Gastrocnemius medialis (tissue), 4 donors: ENCODE measurements at regions not wholly inside any gene's neighbourhood (a gene's known extent, or its start where the extent isn't known, plus 50 kb on each side); places are given as distances from the start of the nearest gene placed in this dataset.

Source experiments
- ATAC-seq, 2 donors: fragments of 150-250 bp; one replicate each; pipeline ENCODE4 v1.9.1; 2016
- DNase-seq, 2 donors: peaks; one replicate each; pipeline ENCODE4 v3.0.0-alpha.2; 2019
- H3K27ac ChIP-seq, 4 donors: fragments of 200-600 bp; sonication (generic); 1 replicate in 1 of 4; 2 replicates in 3 of 4; pipeline ENCODE4 v1.5.1; 2016 to 2018; ENCODE audit warnings: mild to moderate bottlenecking in 2 of 4, moderate library complexity in 1 of 4
- H3K27me3 ChIP-seq, 3 donors: fragments of 200-600 bp; sonication (generic) in 2 of 3; 1 replicate in 1 of 3; 2 replicates in 2 of 3; pipeline versions ENCODE4 v1.5.1 to v1.6.0; 2016 to 2019; ENCODE audit warnings: mild to moderate bottlenecking in 1 of 3, moderate library complexity in 1 of 3
- H3K36me3 ChIP-seq, 2 donors: fragments of 200-600 bp; sonication (generic) in 1 of 2; one replicate each; pipeline ENCODE4 v1.5.1; 2017 to 2018
- H3K4me1 ChIP-seq, 2 donors: fragments of 200-600 bp; sonication (generic) in 1 of 2; one replicate each; pipeline ENCODE4 v1.5.1; 2016 to 2017; ENCODE audit warnings: mild to moderate bottlenecking in 2 of 2
- H3K4me3 ChIP-seq, 4 donors: fragments of 200-600 bp; sonication (generic) in 3 of 4; 1 replicate in 1 of 4; 2 replicates in 3 of 4; pipeline ENCODE4 v1.5.1; 2016 to 2019; ENCODE audit warnings: mild to moderate bottlenecking in 2 of 4
- H3K9me3 ChIP-seq, 3 donors: fragments of 200-600 bp; sonication (generic) in 2 of 3; 1 replicate in 1 of 3; 2 replicates in 2 of 3; pipeline ENCODE4 v1.5.1; 2016 to 2019
- CTCF ChIP-seq, 5 experiments: fragments of 450-650 bp in 3 of 5; fragments of 200-600 bp in 2 of 5; sonication (generic) in 2 of 5; IDR thresholded peaks in 4 of 5; conservative IDR thresholded peaks in 1 of 5; 1 replicate in 4 of 5; 2 replicates in 1 of 5; pipeline ENCODE4 v1.5.1; 2016 to 2019; ENCODE audit warnings: antibody characterized with exemption in 5 of 5, mild to moderate bottlenecking in 3 of 5, moderate library complexity in 3 of 5
- POLR2A ChIP-seq, 2 donors: fragments of 450-650 bp; IDR thresholded peaks; one replicate each; pipeline ENCODE4 v1.6.1; 2017; ENCODE audit warnings: antibody characterized with exemption in 2 of 2, mild to moderate bottlenecking in 2 of 2, moderate library complexity in 2 of 2
- in situ Hi-C, 4 donors: fragments of 200-750 bp; cut with MboI; loops; one replicate each; pipeline versions ENCODE4 v1.15.0 to v1.8.0; 2017; ENCODE audit warnings: low sequenced_read_pairs in 4 of 4
- intact Hi-C: fragments of 100-400 bp; cut with DNase I; formaldehyde crosslinking; loops from one replicate; pipeline ENCODE4 v1.15.1; 2023; ENCODE audit warnings: low total_unique reads

- no peak for TF ChIP-seq CTCF (IDR thresholded peaks at IDR 0.05 in 4 of 5, conservative IDR thresholded peaks at IDR 0.05 in 1 of 5)
- TF ChIP-seq POLR2A (IDR thresholded peaks at IDR 0.05): no peak
- H3K4me3 ChIP-seq: no peak overlapping the region
- H3K36me3 ChIP-seq: no peaks in the 10 kb centered on the region
- H3K4me1 ChIP-seq: no peaks in the 10 kb centered on the region
- intact Hi-C loops: no loop called here
- DNase-seq (no peak), ATAC-seq (no peak)
- H3K27me3 ChIP-seq: no peaks in the 10 kb centered on the region
- no peak overlapping the region for H3K27ac ChIP-seq
- in situ Hi-C loops: no loop called here
- H3K9me3 ChIP-seq: no peaks in the 10 kb centered on the region
Observed at GRCh38 chr2:234313558-234313957, 183.3 kb downstream of the ARL4C start.

GRCh38 chr2:234310166-234310565, 186.7 kb downstream of the ARL4C start:
- ATAC-seq: no peak

DNA sequence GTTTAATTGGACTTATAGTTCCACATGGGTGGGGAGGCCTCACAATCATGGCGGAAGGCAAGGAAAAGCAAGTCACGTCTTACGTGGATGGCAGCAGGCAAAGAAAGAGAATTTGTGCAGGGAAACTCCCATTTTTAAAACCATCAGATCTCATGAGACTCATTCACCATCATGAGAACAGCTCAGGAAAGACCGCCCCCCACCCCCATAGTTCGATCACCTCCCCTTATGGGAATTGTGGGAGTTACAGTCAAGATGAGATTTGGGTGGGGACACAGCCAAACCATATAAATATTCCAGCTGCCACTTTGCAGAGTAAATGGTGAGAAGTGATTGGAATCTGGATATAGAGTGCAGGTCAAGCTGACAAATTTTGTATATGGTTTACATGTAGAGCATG, 187.4 kb downstream of the ARL4C start:
- Histone ChIP-seq H3K27me3 (no peaks in the 10 kb centered on the region), H3K27ac (no peak overlapping the region), H3K36me3 (no peaks in the 10 kb centered on the region), H3K4me3 (no peak overlapping the region), H3K9me3 (no peaks in the 10 kb centered on the region), H3K4me1 (no peaks in the 10 kb centered on the region)
- TF ChIP-seq CTCF (IDR thresholded peaks at IDR 0.05 in 4 of 5, conservative IDR thresholded peaks at IDR 0.05 in 1 of 5) (no peak), POLR2A (IDR thresholded peaks at IDR 0.05) (no peak)
- in situ Hi-C loops (no loop called here), intact Hi-C loops (no loop called here)
- DNase-seq (no peak), ATAC-seq (no peak)

More at GRCh38 chr2:234310166-234310565, 186.7 kb downstream of the ARL4C start:
- intact Hi-C loops (no loop called here), in situ Hi-C loops (no loop called here)
- no peaks in the 10 kb centered on the region for H3K36me3 ChIP-seq
- no peak for DNase-seq
- H3K9me3 ChIP-seq: no peaks in the 10 kb centered on the region
- no peak overlapping the region for H3K4me3 ChIP-seq
- no peak overlapping the region for H3K27ac ChIP-seq
- TF ChIP-seq CTCF (IDR thresholded peaks at IDR 0.05 in 4 of 5, conservative IDR thresholded peaks at IDR 0.05 in 1 of 5) (no peak), POLR2A (IDR thresholded peaks at IDR 0.05) (no peak)
- no peaks in the 10 kb centered on the region for H3K27me3 ChIP-seq
- no peaks in the 10 kb centered on the region for H3K4me1 ChIP-seq

DNA sequence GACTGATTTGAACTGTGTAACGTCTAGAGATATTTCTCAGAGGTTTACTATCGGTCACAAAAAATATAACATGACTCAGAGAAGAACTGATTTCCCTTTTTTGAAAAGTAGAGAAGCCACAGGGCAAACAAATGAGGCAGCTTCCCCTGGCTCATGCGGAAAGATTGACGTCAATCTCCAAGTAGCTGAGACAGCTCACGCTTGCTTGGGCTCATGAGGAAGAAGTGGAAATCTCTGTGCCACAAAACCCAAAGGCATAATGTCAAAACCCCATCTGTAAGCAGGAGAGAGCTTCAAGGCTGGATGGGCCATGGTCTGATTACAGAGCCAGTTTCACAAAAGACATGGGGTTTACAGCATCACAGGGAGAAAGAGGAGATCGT, 188.1 kb downstream of the ARL4C start:
- in situ Hi-C loops: no loop called here
- peak; percentile 18 to 37 for DNase-seq

More for the DNA sequence above, 188.1 kb downstream of the ARL4C start:
- Histone ChIP-seq H3K27ac (no peak overlapping the region), H3K4me3 (no peak overlapping the region), H3K36me3 (no peaks in the 10 kb centered on the region), H3K27me3 (no peaks in the 10 kb centered on the region), H3K9me3 (no peaks in the 10 kb centered on the region), H3K4me1 (no peaks in the 10 kb centered on the region)
- peak in 1 of 2 donors; percentile 33 for ATAC-seq
- intact Hi-C loops: no loop called here
- peak in 1 of 2 donors; percentile 14 for TF ChIP-seq POLR2A (IDR thresholded peaks at IDR 0.05)
- no peak for TF ChIP-seq CTCF (IDR thresholded peaks at IDR 0.05 in 4 of 5, conservative IDR thresholded peaks at IDR 0.05 in 1 of 5)
